OCI-LY7 (cell line): ENCODE measurements at regions not wholly inside any gene's neighbourhood (a gene's known extent, or its start where the extent isn't known, plus 50 kb on each side); places are given as distances from the start of the nearest gene placed in this dataset.

Experiments used
- BruUV-seq: library from RNA; stranded (reverse); fragments of 400-500 nt; replicated peaks from 2 replicates; lab custom pipeline; 2021; lab: Mats Ljungman, UMichigan
- CTCF ChIA-PET: fragments of 300-600 bp; sonication (Branson Sonifier 250); formaldehyde crosslinking; loops from one replicate; lab custom pipeline; 2022; ENCODE audit warnings: antibody characterized with exemption; ENCODE audit not compliant: unreplicated experiment; lab: Charles Lee
- POLR2A ChIA-PET: fragments of 300-600 bp; sonication (Branson Sonifier 250); formaldehyde crosslinking; loops from one replicate; lab custom pipeline; 2022; ENCODE audit warnings: antibody characterized with exemption; lab: Charles Lee
- DNase-seq: peaks from one replicate; pipeline ENCODE4 v3.0.0-alpha.2; 2015; ENCODE audit warnings: low spot score
- H2AFZ ChIP-seq: fragments of 200-600 bp; sonication (generic), shearing (Covaris generic); 2 replicates; pipeline ENCODE4 v1.6.1; 2014; ENCODE audit warnings: mild to moderate bottlenecking, antibody characterized with exemption, low read length, moderate library complexity
- H3K27ac ChIP-seq: fragments of 200-600 bp; sonication (generic); 2 replicates; pipeline ENCODE4 v1.5.1; 2014; ENCODE audit warnings: mixed run types, low read depth, mild to moderate bottlenecking, moderate library complexity, low read length, inconsistent platforms; ENCODE audit not compliant: poor library complexity, severe bottlenecking
- H3K36me3 ChIP-seq: fragments of 200-600 bp; sonication (generic); 2 replicates; pipeline ENCODE4 v1.6.1; 2014; ENCODE audit warnings: mild to moderate bottlenecking, antibody characterized with exemption, low read length, moderate library complexity, mixed read lengths; ENCODE audit not compliant: insufficient read depth
- H3K4me1 ChIP-seq: fragments of 200-600 bp; sonication (generic); 2 replicates; pipeline ENCODE4 v1.5.1; 2014; ENCODE audit warnings: mild to moderate bottlenecking, low read length; ENCODE audit not compliant: insufficient read depth, poor library complexity, severe bottlenecking
- H3K4me2 ChIP-seq: fragments of 200-600 bp; sonication (generic); 2 replicates; pipeline ENCODE4 v1.6.1; 2014; ENCODE audit warnings: mild to moderate bottlenecking, low read length
- H3K4me3 ChIP-seq: fragments of 200-600 bp; sonication (generic); 2 replicates; pipeline ENCODE4 v1.5.1; 2014; ENCODE audit warnings: mild to moderate bottlenecking, low read depth, low read length; ENCODE audit not compliant: poor library complexity, severe bottlenecking
- H3K79me2 ChIP-seq: fragments of 200-600 bp; sonication (generic); 2 replicates; pipeline ENCODE4 v1.6.1; 2016; ENCODE audit warnings: low read depth, mild to moderate bottlenecking, low read length, moderate library complexity, mixed read lengths; ENCODE audit not compliant: insufficient read depth
- H3K9me2 ChIP-seq: fragments of 200-600 bp; sonication (generic); 2 replicates; pipeline ENCODE4 v1.6.1; 2016; ENCODE audit warnings: mild to moderate bottlenecking, low read length, mixed read lengths; ENCODE audit not compliant: insufficient read depth
- H3K9me3 ChIP-seq: fragments of 200-600 bp; sonication (generic); 2 replicates; pipeline ENCODE4 v1.6.1; 2014; ENCODE audit warnings: mild to moderate bottlenecking, mixed run types, low read length, mixed read lengths
- H4K20me1 ChIP-seq: fragments of 200-600 bp; sonication (generic); 2 replicates; pipeline ENCODE4 v1.6.1; 2014; ENCODE audit warnings: mild to moderate bottlenecking, antibody characterized with exemption, low read length, moderate library complexity, mixed read lengths; ENCODE audit not compliant: insufficient read depth
- CTCF ChIP-seq: fragments of 200-600 bp; sonication (generic); conservative IDR thresholded peaks from 2 replicates; pipeline ENCODE4 v1.5.1; 2014; ENCODE audit warnings: mild to moderate bottlenecking, antibody characterized with exemption, low read length, moderate library complexity, mixed read lengths
- EZH2phosphoT487 ChIP-seq: fragments of 200-600 bp; sonication (generic); IDR thresholded peaks from 2 replicates; pipeline ENCODE4 v1.6.1; 2018; ENCODE audit warnings: low read depth, borderline replicate concordance, mild to moderate bottlenecking, mixed run types, antibody characterized with exemption, low read length, moderate library complexity, mixed read lengths
- intact Hi-C: fragments of 100-400 bp; cut with micrococcal nuclease; formaldehyde crosslinking; loops from one replicate; pipeline ENCODE4 v1.10.0; 2022; ENCODE audit not compliant: unreplicated experiment

- TF ChIP-seq CTCF, result no peak
- TF ChIP-seq EZH2phosphoT487, result no peak
- H3K4me2 ChIP-seq, result no peak overlapping the region
- no peak for DNase-seq
- H2AFZ ChIP-seq, result no peak overlapping the region
- no peaks in the 10 kb centered on the region for H3K9me2 ChIP-seq
- POLR2A ChIA-PET, result no interaction called here
- no TSS peak for BruUV-seq
- no peak overlapping the region for H3K27ac ChIP-seq
- H4K20me1 ChIP-seq, result no peaks in the 10 kb centered on the region
- no peak overlapping the region for H3K4me3 ChIP-seq
- H3K9me3 ChIP-seq, result no peaks in the 10 kb centered on the region
- no peaks in the 10 kb centered on the region for H3K79me2 ChIP-seq
- H3K4me1 ChIP-seq, result no peaks in the 10 kb centered on the region
- intact Hi-C loops, result no loop called here
- H3K36me3 ChIP-seq, result no peaks in the 10 kb centered on the region
- CTCF ChIA-PET, result no interaction called here
Observed at GRCh38 chr4:143095447-143095846, 89.3 kb upstream of the USP38 start.

- Histone ChIP-seq H3K36me3 (no peaks in the 10 kb centered on the region), H3K9me3 (no peaks in the 10 kb centered on the region), H3K9me2 (no peaks in the 10 kb centered on the region), H3K4me1 (no peaks in the 10 kb centered on the region), H3K79me2 (no peaks in the 10 kb centered on the region), H2AFZ (no peak overlapping the region), H3K27ac (no peak overlapping the region), H3K4me2 (no peak overlapping the region), H3K4me3 (no peak overlapping the region), H4K20me1 (no peaks in the 10 kb centered on the region)
- intact Hi-C loops, result no loop called here
- POLR2A ChIA-PET, result no interaction called here
- no peak for TF ChIP-seq CTCF
- DNase-seq, result no peak
- BruUV-seq, result no TSS peak
- CTCF ChIA-PET, result no interaction called here
Observed at GRCh38 chr4:143097751-143098150, 87.0 kb upstream of the USP38 start.

- H3K4me1 ChIP-seq, result no peaks in the 10 kb centered on the region
- no peaks in the 10 kb centered on the region for H3K79me2 ChIP-seq
- CTCF ChIA-PET, result no interaction called here
- intact Hi-C loops, result no loop called here
- H3K27ac ChIP-seq, result no peak overlapping the region
- POLR2A ChIA-PET, result no interaction called here
- H4K20me1 ChIP-seq, result no peaks in the 10 kb centered on the region
- no peaks in the 10 kb centered on the region for H3K9me3 ChIP-seq
- no peak overlapping the region for H3K4me2 ChIP-seq
- no peak overlapping the region for H3K4me3 ChIP-seq
- no peak for TF ChIP-seq CTCF
- TF ChIP-seq EZH2phosphoT487, result no peak
- H3K9me2 ChIP-seq, result no peaks in the 10 kb centered on the region
- DNase-seq, result no peak
- H3K36me3 ChIP-seq, result no peaks in the 10 kb centered on the region
- no peak overlapping the region for H2AFZ ChIP-seq
- no TSS peak for BruUV-seq
Observed at GRCh38 chr4:143099693-143100092, 85.0 kb upstream of the USP38 start.
